Fibroblast of lung (primary cell): ENCODE measurements at regions not wholly inside any gene's neighbourhood (a gene's known extent, or its start where the extent isn't known, plus 50 kb on each side); places are given as distances from the start of the nearest gene placed in this dataset.

ENCODE experiments used
- CTCF ChIP-seq, 2 donors: IDR thresholded peaks in 1 of 2; conservative IDR thresholded peaks in 1 of 2; 1 replicate in 1 of 2; 2 replicates in 1 of 2; pipeline ENCODE4 v1.5.1; 2011 to 2012; ENCODE audit warnings: low read length in 2 of 2, control low read depth in 1 of 2, inconsistent platforms in 1 of 2, low read depth in 1 of 2, mild to moderate bottlenecking in 1 of 2
- EZH2 ChIP-seq: IDR thresholded peaks from 2 replicates; pipeline ENCODE4 v1.5.1; 2012; ENCODE audit warnings: low read length, control low read depth, mild to moderate bottlenecking; ENCODE audit errors: missing control alignments

DNA sequence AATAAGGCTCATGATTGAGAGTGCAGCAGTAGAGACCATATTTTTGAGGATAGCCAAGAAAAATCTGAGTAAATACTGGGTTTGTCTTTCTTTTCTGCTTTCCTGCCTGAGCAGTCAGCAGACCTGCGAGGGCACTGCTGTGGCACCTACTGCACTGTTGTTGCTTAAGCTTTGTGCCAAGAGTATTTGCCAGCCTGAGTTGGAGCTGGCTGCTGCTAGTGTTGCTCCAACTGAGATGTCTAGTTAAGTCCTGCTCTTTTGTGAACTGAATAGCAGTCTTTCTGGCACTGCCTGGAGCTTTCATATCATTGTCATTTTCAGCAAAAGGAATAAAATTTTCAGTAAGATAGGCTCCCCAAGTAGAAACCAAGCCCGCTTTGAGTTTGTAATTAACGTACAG lies 214.5 kb upstream of the P2RY1 start:
- TF ChIP-seq CTCF (conservative IDR thresholded peaks at IDR 0.05 in 1 of 2, IDR thresholded peaks at IDR 0.05 in 1 of 2; ENCODE audit: low read depth in 1 of 2, low read length in 2 of 2) (no peak), EZH2 (no peak)
